HL-60 (cell line): ENCODE measurements at regions not wholly inside any gene's neighbourhood (a gene's known extent, or its start where the extent isn't known, plus 50 kb on each side); places are given as distances from the start of the nearest gene placed in this dataset.

Experiments used
- DNase-seq, 2 experiments: peaks; one replicate each; pipeline ENCODE4 v3.0.0-alpha.2; 2010 to 2020; ENCODE audit warnings: low read depth in 1 of 2, low spot score in 1 of 2
- H3K27ac ChIP-seq: fragments of 250-450 bp; sonication (Bioruptor Pico); replicated peaks from 2 replicates; pipeline ENCODE4 v1.5.1; 2020; ENCODE audit warnings: mild to moderate bottlenecking, moderate library complexity
- H3K27me3 ChIP-seq: fragments of 250-450 bp; sonication (Bioruptor Pico); 2 replicates; pipeline ENCODE4 v1.5.1; 2021; ENCODE audit warnings: mild to moderate bottlenecking, moderate library complexity; ENCODE audit not compliant: insufficient read depth, poor library complexity, severe bottlenecking
- H3K4me3 ChIP-seq: replicated peaks from 2 replicates; pipeline ENCODE4 v1.5.1; 2011; ENCODE audit warnings: mild to moderate bottlenecking, control low read depth, low read length; ENCODE audit not compliant: insufficient read depth
- CTCF ChIP-seq: IDR thresholded peaks from one replicate; pipeline ENCODE4 v1.5.1; 2011; ENCODE audit warnings: low read length, control low read depth, inconsistent platforms; ENCODE audit not compliant: insufficient read depth
- GABPA ChIP-seq: IDR thresholded peaks from 2 replicates; pipeline ENCODE4 v1.6.1; 2012; ENCODE audit warnings: low read depth
- POLR2AphosphoS5 ChIP-seq: IDR thresholded peaks from 2 replicates; pipeline ENCODE4 v1.6.1; 2012; ENCODE audit warnings: low read depth
- REST ChIP-seq: IDR thresholded peaks from 2 replicates; pipeline ENCODE4 v1.6.1; 2012; ENCODE audit warnings: low read depth; ENCODE audit not compliant: insufficient replicate concordance
- SPI1 ChIP-seq: IDR thresholded peaks from 2 replicates; pipeline ENCODE4 v1.6.1; 2012; ENCODE audit warnings: low read depth, mild to moderate bottlenecking, borderline replicate concordance

- Histone ChIP-seq H3K27me3 (no peaks in the 10 kb centered on the region), H3K4me3 (no peak overlapping the region), H3K27ac (no peak overlapping the region)
- no peak for DNase-seq
- no peak for TF ChIP-seq CTCF
- TF ChIP-seq GABPA, result no peak
- TF ChIP-seq SPI1, result no peak
- TF ChIP-seq POLR2AphosphoS5, result no peak
- no peak for TF ChIP-seq REST
Measured at GRCh38 chr12:84166812-84167211, 745.8 kb downstream of the SLC6A15 start.

GRCh38 chr12:84165998-84166571 is 746.5 kb downstream of the SLC6A15 start:
- Histone ChIP-seq H3K27me3 (no peaks in the 10 kb centered on the region), H3K27ac (no peak overlapping the region), H3K4me3 (no peak overlapping the region)
- no peak for TF ChIP-seq POLR2AphosphoS5
- no peak for TF ChIP-seq GABPA
- no peak for TF ChIP-seq SPI1
- no peak for TF ChIP-seq REST
- no peak for TF ChIP-seq CTCF
- no peak for DNase-seq

- H3K27ac ChIP-seq, result no peak overlapping the region
- no peak overlapping the region for H3K4me3 ChIP-seq
- TF ChIP-seq REST (no peak), CTCF (no peak)
- H3K27me3 ChIP-seq, result no peaks in the 10 kb centered on the region
- DNase-seq, result no peak
Measured at GRCh38 chr12:84161296-84161695, 751.3 kb downstream of the SLC6A15 start.
